GM12878 (cell line): ENCODE measurements at regions not wholly inside any gene's neighbourhood (a gene's known extent, or its start where the extent isn't known, plus 50 kb on each side); places are given as distances from the start of the nearest gene placed in this dataset.

ENCODE experiments used
- BCL11A ChIP-seq: IDR thresholded peaks from 2 replicates; pipeline ENCODE4 v1.6.1; 2011; ENCODE audit warnings: low read depth, low read length
- E2F8 ChIP-seq: fragments of 450-650 bp; IDR thresholded peaks from 2 replicates; pipeline ENCODE4 v1.6.1; 2018; ENCODE audit warnings: mild to moderate bottlenecking, low read depth, moderate library complexity; ENCODE audit not compliant: partially characterized antibody
- EGR1 ChIP-seq, 2 experiments: IDR thresholded peaks; 1 replicate in 1 of 2; 2 replicates in 1 of 2; pipeline ENCODE4 v1.6.1; 2011 to 2012; ENCODE audit warnings: low read depth in 2 of 2, low read length in 2 of 2, borderline replicate concordance in 1 of 2, mild to moderate bottlenecking in 1 of 2, moderate library complexity in 1 of 2
- POLR2AphosphoS5 ChIP-seq: IDR thresholded peaks from 2 replicates; pipeline ENCODE4 v1.6.1; 2011; ENCODE audit warnings: mild to moderate bottlenecking, low read length, inconsistent platforms
- RAD21 ChIP-seq: IDR thresholded peaks from 2 replicates; pipeline ENCODE4 v1.6.1; 2011; ENCODE audit warnings: mild to moderate bottlenecking, low read depth, low read length, moderate library complexity; ENCODE audit not compliant: insufficient read depth
- RFX5 ChIP-seq: IDR thresholded peaks from 2 replicates; pipeline ENCODE4 v1.6.1; 2011; ENCODE audit warnings: low read depth, low read length, improper control_type of control experiment
- TF ChIP-seq, protein P1 (sequence below), 3 experiments: IDR thresholded peaks in 2 of 3; conservative IDR thresholded peaks in 1 of 3; 2 replicates each; pipeline ENCODE4 v1.5.1; 2011; ENCODE audit warnings: low read depth in 3 of 3, low read length in 3 of 3, mild to moderate bottlenecking in 3 of 3, control low read depth in 2 of 3, moderate library complexity in 2 of 3, inconsistent platforms in 1 of 3, mixed read lengths in 1 of 3; ENCODE audit not compliant: control insufficient read depth in 2 of 3, insufficient read depth in 1 of 3; ENCODE audit errors: extremely low read depth in 1 of 3

- no peak for TF ChIP-seq E2F8
- TF ChIP-seq, protein P1, sequence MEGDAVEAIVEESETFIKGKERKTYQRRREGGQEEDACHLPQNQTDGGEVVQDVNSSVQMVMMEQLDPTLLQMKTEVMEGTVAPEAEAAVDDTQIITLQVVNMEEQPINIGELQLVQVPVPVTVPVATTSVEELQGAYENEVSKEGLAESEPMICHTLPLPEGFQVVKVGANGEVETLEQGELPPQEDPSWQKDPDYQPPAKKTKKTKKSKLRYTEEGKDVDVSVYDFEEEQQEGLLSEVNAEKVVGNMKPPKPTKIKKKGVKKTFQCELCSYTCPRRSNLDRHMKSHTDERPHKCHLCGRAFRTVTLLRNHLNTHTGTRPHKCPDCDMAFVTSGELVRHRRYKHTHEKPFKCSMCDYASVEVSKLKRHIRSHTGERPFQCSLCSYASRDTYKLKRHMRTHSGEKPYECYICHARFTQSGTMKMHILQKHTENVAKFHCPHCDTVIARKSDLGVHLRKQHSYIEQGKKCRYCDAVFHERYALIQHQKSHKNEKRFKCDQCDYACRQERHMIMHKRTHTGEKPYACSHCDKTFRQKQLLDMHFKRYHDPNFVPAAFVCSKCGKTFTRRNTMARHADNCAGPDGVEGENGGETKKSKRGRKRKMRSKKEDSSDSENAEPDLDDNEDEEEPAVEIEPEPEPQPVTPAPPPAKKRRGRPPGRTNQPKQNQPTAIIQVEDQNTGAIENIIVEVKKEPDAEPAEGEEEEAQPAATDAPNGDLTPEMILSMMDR (IDR thresholded peaks at IDR 0.05 in 2 of 3, conservative IDR thresholded peaks at IDR 0.05 in 1 of 3; ENCODE audit: control insufficient read depth in 2 of 3, extremely low read depth in 1 of 3, insufficient read depth in 1 of 3, low read depth in 3 of 3, low read length in 3 of 3) = no peak
- TF ChIP-seq RFX5 = no peak
- no peak for TF ChIP-seq BCL11A
- no peak for TF ChIP-seq EGR1 (IDR thresholded peaks at IDR 0.05; ENCODE audit: borderline replicate concordance in 1 of 2, low read depth in 2 of 2, low read length in 2 of 2)
- no peak for TF ChIP-seq POLR2AphosphoS5
- TF ChIP-seq RAD21 = no peak
Observed at GRCh38 chr3:106261915-106262683, 393.3 kb upstream of the CBLB start.
